ENCODE measurements at regions not wholly inside any gene's neighbourhood (a gene's known extent, or its start where the extent isn't known, plus 50 kb on each side); places are given as distances from the start of the nearest gene placed in this dataset.

DNA sequence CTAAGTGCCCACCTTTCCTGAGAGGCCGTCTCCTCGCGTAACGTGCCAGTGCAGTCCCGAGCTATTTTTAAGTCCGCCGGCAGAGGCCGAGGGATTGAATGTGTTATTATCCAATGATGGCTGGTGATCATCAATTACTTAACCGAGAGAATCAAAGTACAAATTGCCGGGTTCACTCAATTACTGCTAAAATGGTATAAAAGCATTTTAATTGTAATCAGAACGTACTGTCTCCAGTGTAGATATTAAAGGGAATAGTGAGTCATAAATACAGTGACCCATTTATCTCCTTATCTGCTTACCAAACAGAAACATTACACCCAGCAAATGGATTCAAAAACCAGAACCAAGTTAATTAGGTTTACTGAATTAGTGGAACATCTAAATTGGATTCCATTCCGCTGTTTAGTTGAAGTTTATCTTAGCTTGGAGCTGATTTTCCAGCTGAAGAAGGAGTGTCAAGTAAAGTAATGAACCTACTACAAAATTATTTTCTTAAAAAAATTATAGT lies 334.9 kb downstream of the BRD1 start:
- TF ChIP-seq, protein P1, sequence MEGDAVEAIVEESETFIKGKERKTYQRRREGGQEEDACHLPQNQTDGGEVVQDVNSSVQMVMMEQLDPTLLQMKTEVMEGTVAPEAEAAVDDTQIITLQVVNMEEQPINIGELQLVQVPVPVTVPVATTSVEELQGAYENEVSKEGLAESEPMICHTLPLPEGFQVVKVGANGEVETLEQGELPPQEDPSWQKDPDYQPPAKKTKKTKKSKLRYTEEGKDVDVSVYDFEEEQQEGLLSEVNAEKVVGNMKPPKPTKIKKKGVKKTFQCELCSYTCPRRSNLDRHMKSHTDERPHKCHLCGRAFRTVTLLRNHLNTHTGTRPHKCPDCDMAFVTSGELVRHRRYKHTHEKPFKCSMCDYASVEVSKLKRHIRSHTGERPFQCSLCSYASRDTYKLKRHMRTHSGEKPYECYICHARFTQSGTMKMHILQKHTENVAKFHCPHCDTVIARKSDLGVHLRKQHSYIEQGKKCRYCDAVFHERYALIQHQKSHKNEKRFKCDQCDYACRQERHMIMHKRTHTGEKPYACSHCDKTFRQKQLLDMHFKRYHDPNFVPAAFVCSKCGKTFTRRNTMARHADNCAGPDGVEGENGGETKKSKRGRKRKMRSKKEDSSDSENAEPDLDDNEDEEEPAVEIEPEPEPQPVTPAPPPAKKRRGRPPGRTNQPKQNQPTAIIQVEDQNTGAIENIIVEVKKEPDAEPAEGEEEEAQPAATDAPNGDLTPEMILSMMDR (IDR thresholded peaks at IDR 0.05): no peak
- TF ChIP-seq SIN3A (IDR thresholded peaks at IDR 0.05; ENCODE audit: borderline replicate concordance, insufficient read depth, low read depth, low read length): no peak
- TF ChIP-seq POLR2AphosphoS5 (IDR thresholded peaks at IDR 0.05; ENCODE audit: low read depth, low read length): no peak

Measured in Panc1 (cell line).